Osteocyte (in vitro differentiated cells): ENCODE measurements at regions not wholly inside any gene's neighbourhood (a gene's known extent, or its start where the extent isn't known, plus 50 kb on each side); places are given as distances from the start of the nearest gene placed in this dataset.

Experiments used
- DNase-seq: peaks from one replicate; pipeline ENCODE4 v3.0.0; 2021; ENCODE audit warnings: mixed read lengths; ENCODE audit not compliant: unreplicated experiment; ENCODE audit errors: extremely low spot score
- H3K27ac Mint-ChIP-seq: one replicate; pipeline ENCODE4 v1.8.0; 2021; ENCODE audit warnings: mild to moderate bottlenecking, mixed read lengths; ENCODE audit not compliant: unreplicated experiment
- H3K27me3 Mint-ChIP-seq: one replicate; pipeline ENCODE4 v1.8.0; 2021; ENCODE audit warnings: mixed read lengths; ENCODE audit not compliant: unreplicated experiment
- H3K36me3 Mint-ChIP-seq: one replicate; pipeline ENCODE4 v1.8.0; 2021; ENCODE audit warnings: mixed read lengths; ENCODE audit not compliant: unreplicated experiment
- H3K4me1 Mint-ChIP-seq: one replicate; pipeline ENCODE4 v1.8.0; 2021; ENCODE audit warnings: mixed read lengths; ENCODE audit not compliant: unreplicated experiment
- H3K4me3 Mint-ChIP-seq: one replicate; pipeline ENCODE4 v1.8.0; 2021; ENCODE audit warnings: mild to moderate bottlenecking, moderate library complexity, mixed read lengths; ENCODE audit not compliant: unreplicated experiment
- H3K9me3 Mint-ChIP-seq: one replicate; pipeline ENCODE4 v1.8.0; 2021; ENCODE audit warnings: mixed read lengths; ENCODE audit not compliant: unreplicated experiment
- TF ChIP-seq, protein P1 (sequence below): fragments of 200-600 bp; sonication (generic); IDR thresholded peaks from 2 replicates; pipeline ENCODE4 v1.5.0; 2021; ENCODE audit warnings: antibody characterized with exemption, mild to moderate bottlenecking, moderate library complexity

DNA sequence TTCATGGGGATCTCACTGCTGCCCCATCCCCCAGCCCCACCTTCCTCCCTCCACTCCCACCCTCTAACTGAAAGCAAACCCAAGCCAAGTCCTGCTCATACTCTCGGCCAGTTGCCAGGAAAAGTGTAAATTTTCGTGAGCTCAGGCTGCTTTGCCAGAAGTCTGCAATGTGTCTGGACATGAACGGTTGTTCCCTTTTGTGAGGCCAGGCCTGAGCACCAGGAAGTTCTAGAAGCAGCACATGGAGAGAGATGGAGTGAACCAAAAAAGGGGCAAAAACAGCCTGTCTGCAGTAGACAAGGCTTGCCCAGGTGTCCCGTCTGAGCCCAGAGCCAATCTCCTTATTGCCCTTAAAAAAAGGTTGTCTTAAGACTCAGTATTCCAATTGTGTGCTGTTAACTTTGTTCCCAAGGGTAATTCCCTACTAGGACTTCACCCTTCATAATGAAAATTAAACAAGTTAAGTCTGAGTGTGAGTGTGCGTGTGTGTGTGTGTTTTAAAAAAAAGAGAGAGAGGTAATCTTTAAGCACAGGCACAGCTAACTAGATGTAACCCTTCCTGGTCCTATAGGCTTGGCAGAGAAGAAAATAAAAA lies 247.1 kb downstream of the BCL11A start:
- Mint-ChIP-seq H3K27me3 (peaks cover 23% of the 10 kb centered on the region), H3K9me3 (no peaks in the 10 kb centered on the region), H3K36me3 (no peaks in the 10 kb centered on the region), H3K4me3 (no peak overlapping the region), H3K4me1 (no peaks in the 10 kb centered on the region), H3K27ac (no peak overlapping the region)
- DNase-seq: peak; percentile 49
- TF ChIP-seq, protein P1, sequence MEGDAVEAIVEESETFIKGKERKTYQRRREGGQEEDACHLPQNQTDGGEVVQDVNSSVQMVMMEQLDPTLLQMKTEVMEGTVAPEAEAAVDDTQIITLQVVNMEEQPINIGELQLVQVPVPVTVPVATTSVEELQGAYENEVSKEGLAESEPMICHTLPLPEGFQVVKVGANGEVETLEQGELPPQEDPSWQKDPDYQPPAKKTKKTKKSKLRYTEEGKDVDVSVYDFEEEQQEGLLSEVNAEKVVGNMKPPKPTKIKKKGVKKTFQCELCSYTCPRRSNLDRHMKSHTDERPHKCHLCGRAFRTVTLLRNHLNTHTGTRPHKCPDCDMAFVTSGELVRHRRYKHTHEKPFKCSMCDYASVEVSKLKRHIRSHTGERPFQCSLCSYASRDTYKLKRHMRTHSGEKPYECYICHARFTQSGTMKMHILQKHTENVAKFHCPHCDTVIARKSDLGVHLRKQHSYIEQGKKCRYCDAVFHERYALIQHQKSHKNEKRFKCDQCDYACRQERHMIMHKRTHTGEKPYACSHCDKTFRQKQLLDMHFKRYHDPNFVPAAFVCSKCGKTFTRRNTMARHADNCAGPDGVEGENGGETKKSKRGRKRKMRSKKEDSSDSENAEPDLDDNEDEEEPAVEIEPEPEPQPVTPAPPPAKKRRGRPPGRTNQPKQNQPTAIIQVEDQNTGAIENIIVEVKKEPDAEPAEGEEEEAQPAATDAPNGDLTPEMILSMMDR: no peak

DNA sequence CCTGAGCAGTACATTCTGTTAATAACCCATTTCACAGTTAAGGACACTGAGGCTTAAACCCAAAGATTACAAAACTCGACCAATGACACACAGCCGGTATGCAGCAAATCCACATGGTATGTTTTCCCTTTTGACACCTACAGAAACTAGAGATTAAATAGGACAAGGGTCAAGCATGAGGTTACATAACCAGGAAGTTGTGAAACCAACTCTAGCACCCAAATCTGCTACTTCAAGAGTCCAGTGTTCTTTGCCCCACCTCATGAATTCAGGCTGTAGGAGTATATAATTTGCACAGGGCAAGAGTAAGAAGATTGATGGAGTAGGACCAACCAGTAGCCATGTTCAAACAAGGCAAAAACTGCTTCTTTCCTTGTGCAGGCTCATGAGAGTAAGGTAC lies 249.8 kb downstream of the BCL11A start:
- no peak overlapping the region for H3K27ac Mint-ChIP-seq
- TF ChIP-seq, protein P1: no peak
- DNase-seq: no peak
- H3K4me1 Mint-ChIP-seq: no peaks in the 10 kb centered on the region
- no peaks in the 10 kb centered on the region for H3K36me3 Mint-ChIP-seq
- no peaks in the 10 kb centered on the region for H3K9me3 Mint-ChIP-seq
- peaks cover 21% of the 10 kb centered on the region for H3K27me3 Mint-ChIP-seq
- H3K4me3 Mint-ChIP-seq: no peak overlapping the region

DNA sequence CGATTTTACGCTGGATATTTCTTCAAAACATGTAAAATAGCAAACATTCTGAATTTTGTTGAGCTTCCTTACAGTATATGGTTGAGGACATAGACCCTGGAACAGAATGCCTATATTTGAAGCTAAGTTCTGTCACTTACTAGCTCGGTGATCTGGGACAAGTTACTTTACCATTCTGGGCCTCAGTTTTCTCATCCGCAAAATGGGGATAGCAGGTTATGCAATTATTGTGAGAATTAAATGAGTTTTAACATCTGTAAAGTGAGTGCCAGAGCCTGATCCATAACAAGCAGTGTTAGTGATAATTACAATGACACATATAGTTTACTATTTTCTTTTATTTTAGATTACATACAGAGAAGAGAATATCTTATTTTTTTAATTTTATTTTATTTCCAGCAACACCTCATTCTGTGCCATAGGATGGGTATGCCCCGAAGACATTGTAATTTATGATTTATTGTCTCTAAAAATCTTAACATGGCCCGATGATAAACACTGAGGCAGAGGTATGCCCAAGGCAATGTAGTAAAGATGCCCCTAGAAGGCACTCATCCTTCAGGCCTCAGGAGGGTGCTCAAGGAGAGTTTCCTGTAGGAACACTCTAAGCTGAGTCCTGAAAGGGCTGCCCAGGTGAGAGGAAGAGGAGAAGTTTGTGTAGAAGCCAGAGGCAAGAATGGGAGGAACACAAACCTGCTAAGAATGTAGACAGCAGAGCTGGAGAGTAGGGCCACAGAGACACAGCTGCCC lies 250.9 kb downstream of the BCL11A start:
- Mint-ChIP-seq H3K4me3 (no peak overlapping the region), H3K36me3 (no peaks in the 10 kb centered on the region), H3K9me3 (no peaks in the 10 kb centered on the region), H3K27me3 (peaks cover 21% of the 10 kb centered on the region), H3K4me1 (no peaks in the 10 kb centered on the region), H3K27ac (no peak overlapping the region)
- DNase-seq: no peak
- TF ChIP-seq, protein P1: no peak

DNA sequence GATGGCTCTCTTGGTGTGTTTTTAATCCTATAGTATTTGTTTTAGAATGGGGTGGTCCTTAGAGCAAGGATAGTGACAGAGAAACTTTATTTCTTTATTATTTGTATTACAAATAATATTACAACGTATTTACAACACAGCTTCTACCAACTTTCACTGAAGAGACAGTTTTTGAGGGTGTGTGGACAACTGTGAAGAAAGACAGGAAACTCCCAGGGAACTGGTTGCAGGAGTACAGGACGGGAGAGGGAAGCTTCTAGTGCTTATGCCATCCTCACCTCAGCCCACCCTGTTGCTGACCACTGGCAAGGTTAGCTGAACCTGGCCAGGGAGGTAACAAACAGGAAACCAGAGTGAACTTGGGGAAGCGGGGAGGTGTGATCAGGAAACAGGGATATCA lies 251.7 kb downstream of the BCL11A start:
- no peak overlapping the region for H3K27ac Mint-ChIP-seq
- no peaks in the 10 kb centered on the region for H3K4me1 Mint-ChIP-seq
- no peaks in the 10 kb centered on the region for H3K9me3 Mint-ChIP-seq
- no peak for DNase-seq
- H3K27me3 Mint-ChIP-seq: peaks cover 17% of the 10 kb centered on the region
- TF ChIP-seq, protein P1: no peak
- H3K4me3 Mint-ChIP-seq: no peak overlapping the region
- no peaks in the 10 kb centered on the region for H3K36me3 Mint-ChIP-seq

DNA sequence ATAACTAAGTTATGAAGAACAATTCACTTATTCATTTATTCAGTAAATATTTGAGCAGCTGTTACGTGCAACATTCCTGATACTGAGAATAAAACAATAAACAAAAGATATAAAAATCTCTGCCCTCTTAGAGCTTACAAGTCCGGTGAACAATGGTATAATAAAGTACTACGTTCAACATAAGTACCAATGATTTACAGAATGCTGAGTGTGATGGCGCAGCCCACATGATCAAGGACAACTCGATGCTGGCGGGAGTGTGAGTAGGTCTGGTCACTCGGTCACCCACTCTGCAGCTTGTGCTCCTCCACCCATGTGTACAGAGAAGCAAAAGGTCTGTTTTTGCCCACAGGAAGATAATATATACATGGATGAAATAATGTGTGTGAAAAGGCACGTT lies 254.3 kb downstream of the BCL11A start:
- Mint-ChIP-seq H3K36me3 (no peaks in the 10 kb centered on the region), H3K9me3 (no peaks in the 10 kb centered on the region), H3K27ac (no peak overlapping the region), H3K4me1 (no peaks in the 10 kb centered on the region), H3K4me3 (no peak overlapping the region), H3K27me3 (peaks cover 8% of the 10 kb centered on the region)
- no peak for DNase-seq
- TF ChIP-seq, protein P1: no peak
